Activated CD8-positive, alpha-beta memory T cell treated with anti-CD3 and anti-CD28 coated beads, Interleukin-2, amount 50 U/mL, for 24 hours (primary cell): ENCODE measurements at regions not wholly inside any gene's neighbourhood (a gene's known extent, or its start where the extent isn't known, plus 50 kb on each side); places are given as distances from the start of the nearest gene placed in this dataset.

ENCODE experiments used
- DNase-seq: peaks from one replicate; pipeline ENCODE4 v3.0.0-alpha.2; 2020; ENCODE audit errors: extremely low read depth

GRCh38 chr19:28486473-28486872 is 726.5 kb downstream of the UQCRFS1 start:
- no peak for DNase-seq

GRCh38 chr19:28485292-28485691 is 727.7 kb downstream of the UQCRFS1 start:
- DNase-seq: no peak

- no peak for DNase-seq
These were observed 729.8 kb downstream of the UQCRFS1 start for GRCh38 chr19:28483197-28483596.

GRCh38 chr19:28482221-28482620 is 730.7 kb downstream of the UQCRFS1 start:
- DNase-seq: no peak

- DNase-seq: no peak
These were observed 731.3 kb downstream of the UQCRFS1 start for GRCh38 chr19:28481674-28482073.

- DNase-seq: no peak
These were observed 737.4 kb downstream of the UQCRFS1 start for GRCh38 chr19:28475525-28475924.

DNA sequence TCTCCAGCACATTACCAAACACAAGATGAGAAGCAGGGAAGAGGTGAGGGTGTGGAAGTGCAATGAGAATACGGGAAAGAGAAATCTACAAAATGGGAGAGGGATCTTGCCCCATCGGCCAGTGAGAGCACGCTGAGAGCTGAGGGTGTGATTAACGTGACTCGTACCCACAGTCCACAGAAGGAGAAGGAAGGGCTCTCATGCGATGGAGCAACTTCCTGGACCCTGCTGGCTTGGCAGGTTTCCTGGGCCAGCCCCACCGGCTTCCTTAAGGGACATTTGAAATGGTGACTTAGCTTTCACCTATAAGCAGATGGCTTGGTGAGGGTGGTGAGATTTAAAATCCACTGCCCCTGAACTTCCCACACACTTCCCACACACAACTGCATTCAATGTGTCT is 740.1 kb downstream of the UQCRFS1 start:
- DNase-seq: no peak

DNA sequence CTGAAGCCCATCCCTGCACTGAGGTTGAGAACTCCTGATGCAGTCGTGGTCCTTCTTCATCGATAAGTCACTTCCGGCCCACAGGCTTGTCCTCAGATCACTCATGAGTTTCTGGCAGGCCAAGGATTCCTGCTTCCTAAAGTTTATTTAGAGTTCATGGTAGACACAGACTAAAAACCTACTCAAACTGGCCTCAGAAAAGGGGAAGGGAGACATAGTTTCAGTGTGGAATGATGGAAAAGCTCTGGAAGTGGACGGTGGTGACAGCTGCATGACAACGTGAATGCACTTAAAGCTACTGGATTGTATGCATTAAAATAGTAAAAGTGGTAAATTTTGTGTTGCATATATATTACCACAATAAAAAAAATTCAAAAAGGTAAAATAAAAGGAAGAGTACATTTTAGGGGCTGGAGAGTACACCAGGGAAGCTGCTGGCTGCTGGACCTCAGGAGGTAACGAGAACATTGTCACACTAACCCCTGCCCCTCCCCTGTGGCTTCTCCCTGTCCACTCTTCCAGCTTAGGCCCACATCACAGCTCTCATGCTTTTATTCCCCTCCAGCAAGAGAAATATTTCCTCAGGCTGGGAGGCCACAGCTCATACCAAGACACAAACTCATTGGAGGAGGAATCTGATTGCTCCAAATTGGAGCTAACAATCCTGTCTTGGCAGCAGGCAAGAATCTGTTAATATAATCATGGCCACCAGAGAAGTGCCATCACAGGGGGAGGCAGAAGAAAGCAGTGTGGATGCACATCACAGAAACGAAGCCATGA is 741.0 kb downstream of the UQCRFS1 start:
- DNase-seq: no peak

DNA sequence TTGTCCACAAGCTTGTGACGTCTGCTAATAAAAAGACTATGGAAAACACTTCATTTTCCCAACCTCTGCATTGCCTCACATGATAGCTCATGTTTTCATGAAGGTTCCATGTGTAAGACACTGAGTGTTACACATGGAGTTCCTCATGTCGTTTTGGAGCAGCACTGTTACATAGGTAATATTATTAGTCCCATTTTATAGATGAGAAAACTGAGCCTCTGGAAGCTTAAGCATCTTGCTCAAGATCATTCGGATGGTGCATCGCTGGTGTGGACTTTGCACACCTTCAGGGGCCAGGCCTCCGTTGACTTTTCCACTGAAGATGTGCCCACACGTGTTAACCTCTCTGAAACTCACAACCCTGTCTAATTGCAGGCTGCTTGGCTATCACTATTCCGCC is 743.4 kb downstream of the UQCRFS1 start:
- no peak for DNase-seq

DNA sequence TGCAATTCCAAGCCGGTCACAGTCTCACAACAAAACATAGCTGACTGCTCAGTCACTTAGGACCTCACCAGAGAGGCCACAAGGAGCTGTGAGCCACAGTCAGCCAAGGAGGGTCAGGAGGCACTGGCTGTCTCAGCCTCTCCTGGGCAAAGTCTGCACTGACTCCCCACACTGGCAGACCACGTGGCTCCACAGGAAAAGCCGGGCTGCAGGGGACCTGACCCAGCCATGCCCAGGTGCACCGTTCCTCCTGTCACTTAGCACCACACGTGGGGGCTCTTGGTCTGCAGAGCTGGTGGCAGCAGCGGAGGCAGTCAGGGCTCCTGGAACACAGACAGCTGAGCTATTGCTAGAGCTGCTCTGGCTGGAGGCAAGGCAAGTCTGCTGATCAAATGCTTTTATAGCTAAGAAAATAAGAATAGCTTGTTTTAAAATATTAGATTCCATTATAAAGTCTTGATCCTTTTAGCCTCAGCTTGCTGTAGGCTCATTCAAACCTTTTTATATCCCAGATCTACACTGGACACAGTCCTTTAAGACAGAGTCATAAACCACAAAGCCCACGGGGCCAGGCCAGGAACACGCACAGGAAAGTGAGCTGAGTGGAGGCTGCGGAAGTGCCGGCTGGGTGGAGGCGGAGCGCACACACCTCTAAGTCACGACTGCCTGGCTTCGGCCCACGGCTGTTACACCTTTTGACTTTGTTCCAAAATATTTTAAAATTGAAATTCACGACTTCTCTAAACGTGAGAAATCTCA is 744.1 kb downstream of the UQCRFS1 start:
- no peak for DNase-seq

DNA sequence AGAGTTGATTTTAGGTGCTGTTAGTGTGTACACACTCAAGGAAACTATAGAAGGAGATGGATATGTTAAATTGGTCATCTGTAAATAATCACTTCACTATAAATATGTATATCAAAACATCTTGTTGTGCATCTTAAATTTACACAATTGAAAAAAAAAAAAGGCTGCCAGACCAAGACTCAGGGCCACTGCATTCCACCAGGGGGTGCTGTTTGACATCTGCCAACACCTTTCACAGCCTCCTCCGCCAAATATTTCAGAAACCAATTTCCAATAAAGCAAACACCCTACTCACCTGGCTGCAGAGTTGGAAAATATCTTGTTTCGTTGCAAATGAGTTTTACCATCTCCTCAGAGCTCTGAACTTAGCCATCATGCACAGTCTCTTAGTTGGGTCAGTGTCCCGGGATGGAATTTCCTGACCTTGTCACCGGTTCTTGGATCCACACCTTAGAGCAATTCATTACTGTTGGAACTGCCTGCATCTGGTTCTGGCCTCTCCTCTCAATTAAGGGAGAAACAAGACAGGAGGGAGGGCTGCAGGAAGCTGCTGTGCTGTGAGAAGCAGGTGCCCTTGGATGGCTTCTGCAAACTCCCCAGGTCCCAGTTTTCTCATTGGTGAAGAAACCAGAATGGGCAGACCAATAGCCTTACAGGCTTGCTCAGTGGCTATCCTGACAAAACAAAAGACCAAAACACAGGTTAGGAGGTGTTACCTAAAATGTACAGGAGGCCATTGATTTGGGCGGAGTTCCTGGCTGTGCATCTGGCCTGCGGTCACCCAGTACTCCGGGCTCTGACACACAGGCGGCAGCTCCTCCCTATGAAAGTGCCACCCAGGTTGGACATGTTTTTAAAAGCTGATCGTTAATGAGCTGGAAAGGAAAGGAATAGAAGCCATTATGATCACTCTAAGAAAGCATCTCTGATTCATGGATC is 746.6 kb downstream of the UQCRFS1 start:
- DNase-seq: no peak

GRCh38 chr19:28465371-28466086 is 747.4 kb downstream of the UQCRFS1 start:
- DNase-seq: no peak

DNA sequence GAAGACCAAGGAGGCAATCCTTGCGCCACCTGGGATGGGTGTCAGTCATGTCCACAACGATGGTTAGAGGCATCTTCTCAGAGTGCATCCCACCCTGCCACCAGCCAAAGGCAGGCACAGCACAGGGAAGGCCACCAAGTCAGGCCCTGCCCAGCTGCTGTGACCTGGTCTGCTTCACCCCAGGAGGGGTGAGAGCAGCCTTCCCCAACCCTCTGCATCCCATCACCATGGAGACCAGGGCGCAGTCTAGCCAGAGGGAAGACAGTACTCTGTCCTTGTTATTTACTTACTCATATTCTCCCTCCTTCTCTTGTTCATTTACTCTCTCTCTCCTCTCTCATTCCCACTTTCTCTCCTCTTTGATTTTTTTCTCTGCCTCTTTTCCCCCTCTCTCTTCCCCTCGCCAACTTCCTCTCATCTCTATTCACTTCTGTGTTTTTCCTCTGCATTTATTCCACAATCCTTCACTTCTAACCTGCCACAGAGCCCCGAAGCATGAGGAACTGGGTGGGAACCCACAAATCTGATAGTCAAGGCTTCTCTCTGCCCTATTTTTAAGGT is 749.4 kb downstream of the UQCRFS1 start:
- DNase-seq: no peak

DNA sequence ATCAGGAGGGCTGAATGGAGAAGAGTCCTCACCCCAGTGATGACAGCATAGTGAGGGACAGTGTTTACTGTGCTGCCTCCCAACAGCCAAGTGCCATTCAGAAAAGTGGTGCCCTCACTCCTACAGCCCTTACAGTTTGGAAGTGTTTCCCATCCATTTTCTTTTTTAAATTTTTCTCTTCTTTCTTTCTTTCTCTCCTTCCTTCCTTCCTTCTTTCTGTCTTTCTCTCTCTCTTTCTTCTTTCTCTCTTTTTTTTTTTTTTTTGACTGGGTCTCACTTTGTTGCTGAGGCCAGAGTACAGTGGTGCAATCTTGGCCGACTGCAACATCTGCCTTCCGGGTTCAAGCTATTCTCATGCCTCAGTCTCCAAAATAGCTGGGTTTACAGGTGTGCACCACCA is 755.3 kb downstream of the UQCRFS1 start:
- no peak for DNase-seq

GRCh38 chr19:28456708-28457320 is 756.1 kb downstream of the UQCRFS1 start:
- no peak for DNase-seq

- DNase-seq: no peak
These were observed 756.7 kb downstream of the UQCRFS1 start for GRCh38 chr19:28456252-28456651.

GRCh38 chr19:28454083-28454482 is 758.9 kb downstream of the UQCRFS1 start:
- no peak for DNase-seq

- DNase-seq: no peak
These were observed 759.5 kb downstream of the UQCRFS1 start for GRCh38 chr19:28453420-28453819.

DNA sequence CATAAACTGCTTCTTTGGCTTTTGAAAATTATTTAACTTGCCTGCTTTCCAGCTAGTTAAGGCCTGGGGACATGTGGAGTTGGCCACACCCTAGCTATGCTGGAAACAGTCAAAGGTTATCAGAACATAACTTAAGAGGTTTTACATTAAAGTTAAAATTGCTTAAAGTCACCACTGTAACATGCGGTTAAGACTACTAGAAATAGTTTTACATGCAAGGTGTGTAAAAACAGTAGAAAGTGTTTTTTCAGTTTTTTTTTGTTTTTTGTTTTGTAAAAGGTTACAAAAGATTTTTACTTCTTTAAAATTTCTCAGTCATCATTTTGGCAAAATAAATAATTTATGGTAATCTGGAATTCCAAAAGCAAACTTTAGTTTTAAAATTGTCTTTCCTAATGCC is 763.1 kb downstream of the UQCRFS1 start:
- DNase-seq: no peak

- no peak for DNase-seq
These were observed 766.4 kb downstream of the UQCRFS1 start for GRCh38 chr19:28446511-28446910.

GRCh38 chr19:28445826-28446225 is 767.1 kb downstream of the UQCRFS1 start:
- DNase-seq: no peak
